Transverse colon (tissue), 4 donors: ENCODE measurements at regions not wholly inside any gene's neighbourhood (a gene's known extent, or its start where the extent isn't known, plus 50 kb on each side); places are given as distances from the start of the nearest gene placed in this dataset.

Experiments used
- DNase-seq: peaks from one replicate; pipeline ENCODE4 v3.0.0-alpha.2; 2019
- H3K27ac ChIP-seq, 4 donors: fragments of 200-600 bp; sonication (generic); 2 replicates each; pipeline ENCODE4 v1.5.1; 2016 to 2018; ENCODE audit warnings: inconsistent platforms in 4 of 4
- H3K27me3 ChIP-seq: fragments of 200-600 bp; sonication (generic); 2 replicates; pipeline ENCODE4 v1.5.1; 2017; ENCODE audit warnings: inconsistent platforms
- H3K36me3 ChIP-seq, 4 donors: fragments of 200-600 bp; sonication (generic); 2 replicates each; pipeline ENCODE4 v1.5.1; 2017 to 2019; ENCODE audit warnings: inconsistent platforms in 4 of 4
- H3K4me1 ChIP-seq, 4 donors: fragments of 200-600 bp; sonication (generic); 2 replicates each; pipeline ENCODE4 v1.5.1; 2017 to 2020; ENCODE audit warnings: inconsistent platforms in 4 of 4
- H3K4me3 ChIP-seq, 4 donors: fragments of 200-600 bp; sonication (generic); 1 replicate in 1 of 4; 2 replicates in 3 of 4; pipeline versions ENCODE4 v1.5.1 to v1.6.1; 2017 to 2019; ENCODE audit warnings: inconsistent platforms in 4 of 4
- H3K9me3 ChIP-seq, 2 donors: fragments of 200-600 bp; sonication (generic); 2 replicates each; pipeline ENCODE4 v1.5.1; 2017 to 2019; ENCODE audit warnings: inconsistent platforms in 2 of 2
- CTCF ChIP-seq, 5 experiments: fragments of 200-600 bp in 3 of 5; fragments of 450-650 bp in 2 of 5; sonication (generic) in 3 of 5; IDR thresholded peaks; 1 replicate in 2 of 5; 2 replicates in 3 of 5; pipeline ENCODE4 v1.5.1; 2016 to 2017; ENCODE audit warnings: antibody characterized with exemption in 5 of 5, inconsistent platforms in 3 of 5, mild to moderate bottlenecking in 2 of 5, moderate library complexity in 1 of 5
- EP300 ChIP-seq: sonication (generic); formaldehyde crosslinking; IDR thresholded peaks from one replicate; pipeline ENCODE4 v1.6.1; 2017; ENCODE audit warnings: antibody characterized with exemption, low read depth
- POLR2A ChIP-seq: fragments of 450-650 bp; IDR thresholded peaks from one replicate; pipeline ENCODE4 v1.6.1; 2016; ENCODE audit warnings: antibody characterized with exemption, mild to moderate bottlenecking, moderate library complexity
- POLR2AphosphoS5 ChIP-seq, 3 donors: sonication (generic); formaldehyde crosslinking; IDR thresholded peaks; one replicate each; pipeline ENCODE4 v1.6.1; 2016; ENCODE audit warnings: antibody characterized with exemption in 3 of 3
- WGBS, 2 donors: methylation state at CpG; one replicate each; pipeline ENCODE4 v1.1.5; 2018; ENCODE audit warnings: low coverage in 1 of 2; 5-methylcytosine and 5-hydroxymethylcytosine counted together
- in situ Hi-C, 4 donors: fragments of 200-750 bp; cut with MboI; loops; one replicate each; pipeline versions ENCODE4 v1.15.0 to v1.15.1; 2017; ENCODE audit warnings: low sequenced_read_pairs in 3 of 4, low pct_ligation_motif_present in 1 of 4, low pct_unique_long_range_greater_than_20kb in 1 of 4
- intact Hi-C: fragments of 100-400 bp; cut with DNase I; formaldehyde crosslinking; loops from one replicate; pipeline ENCODE4 v1.15.1; 2023; ENCODE audit warnings: low total_unique reads

- no peaks in the 10 kb centered on the region for H3K4me1 ChIP-seq
- in situ Hi-C loops, result no loop called here
- no peak overlapping the region for H3K27ac ChIP-seq
- 80 to 83% methylated on average over 1 to 7 of the region's 7 CpGs for WGBS, 2 donors
- no peaks in the 10 kb centered on the region for H3K36me3 ChIP-seq
- TF ChIP-seq POLR2A (no peak), CTCF (IDR thresholded peaks at IDR 0.05) (no peak), POLR2AphosphoS5 (IDR thresholded peaks at IDR 0.05) (no peak), EP300 (no peak)
- H3K27me3 ChIP-seq, result no peaks in the 10 kb centered on the region
- no peak for DNase-seq
- no peak overlapping the region for H3K4me3 ChIP-seq
- no peaks in the 10 kb centered on the region for H3K9me3 ChIP-seq
- intact Hi-C loops, result no loop called here
Observed at GRCh38 chr11:91798240-91798639, 426.4 kb upstream of the FAT3 start.

- no peaks in the 10 kb centered on the region for H3K4me1 ChIP-seq
- H3K9me3 ChIP-seq, result no peaks in the 10 kb centered on the region
- intact Hi-C loops (no loop called here), in situ Hi-C loops (no loop called here)
- no peak overlapping the region for H3K27ac ChIP-seq
- H3K27me3 ChIP-seq, result no peaks in the 10 kb centered on the region
- no peak overlapping the region for H3K4me3 ChIP-seq
- no peak for TF ChIP-seq EP300
- no peak for TF ChIP-seq POLR2A
- TF ChIP-seq POLR2AphosphoS5 (IDR thresholded peaks at IDR 0.05), result no peak
- TF ChIP-seq CTCF (IDR thresholded peaks at IDR 0.05), result no peak
- no peak for DNase-seq
- H3K36me3 ChIP-seq, result no peaks in the 10 kb centered on the region
Observed at GRCh38 chr11:91796999-91797398, 427.6 kb upstream of the FAT3 start.

GRCh38 chr11:91795139-91795887 is 429.3 kb upstream of the FAT3 start:
- DNase-seq, result no peak
- intact Hi-C loops, result no loop called here
- WGBS, 2 donors, result 72 to 83% methylated on average over 2 of the region's 2 CpGs
- no peak overlapping the region for H3K27ac ChIP-seq
- H3K9me3 ChIP-seq, result no peaks in the 10 kb centered on the region
- H3K4me3 ChIP-seq, result no peak overlapping the region
- no peaks in the 10 kb centered on the region for H3K4me1 ChIP-seq
- in situ Hi-C loops, result no loop called here
- TF ChIP-seq POLR2A, result no peak
- TF ChIP-seq CTCF (IDR thresholded peaks at IDR 0.05), result no peak
- TF ChIP-seq EP300, result no peak
- no peak for TF ChIP-seq POLR2AphosphoS5 (IDR thresholded peaks at IDR 0.05)
- no peaks in the 10 kb centered on the region for H3K27me3 ChIP-seq
- no peaks in the 10 kb centered on the region for H3K36me3 ChIP-seq

- WGBS, 2 donors, result 67% methylated on average over 3 of the region's 3 CpGs; no CpG with 5 or more reads in 1 of the 2 donors
- H3K4me1 ChIP-seq, result no peaks in the 10 kb centered on the region
- no peak for DNase-seq
- H3K9me3 ChIP-seq, result no peaks in the 10 kb centered on the region
- intact Hi-C loops, result no loop called here
- no peak for TF ChIP-seq EP300
- no peak for TF ChIP-seq CTCF (IDR thresholded peaks at IDR 0.05)
- TF ChIP-seq POLR2AphosphoS5 (IDR thresholded peaks at IDR 0.05), result no peak
- no peak for TF ChIP-seq POLR2A
- H3K27ac ChIP-seq, result no peak overlapping the region
- in situ Hi-C loops, result no loop called here
- H3K4me3 ChIP-seq, result no peak overlapping the region
- H3K27me3 ChIP-seq, result no peaks in the 10 kb centered on the region
- no peaks in the 10 kb centered on the region for H3K36me3 ChIP-seq
Observed at GRCh38 chr11:91794146-91794545, 430.5 kb upstream of the FAT3 start.
